ENCODE measurements at regions not wholly inside any gene's neighbourhood (a gene's known extent, or its start where the extent isn't known, plus 50 kb on each side); places are given as distances from the start of the nearest gene placed in this dataset.
"Not testable (repeated sequence)": the region's sequence is repeated elsewhere in the genome, so short reads cannot be mapped to it uniquely, and the experiment has no call there.

DNA sequence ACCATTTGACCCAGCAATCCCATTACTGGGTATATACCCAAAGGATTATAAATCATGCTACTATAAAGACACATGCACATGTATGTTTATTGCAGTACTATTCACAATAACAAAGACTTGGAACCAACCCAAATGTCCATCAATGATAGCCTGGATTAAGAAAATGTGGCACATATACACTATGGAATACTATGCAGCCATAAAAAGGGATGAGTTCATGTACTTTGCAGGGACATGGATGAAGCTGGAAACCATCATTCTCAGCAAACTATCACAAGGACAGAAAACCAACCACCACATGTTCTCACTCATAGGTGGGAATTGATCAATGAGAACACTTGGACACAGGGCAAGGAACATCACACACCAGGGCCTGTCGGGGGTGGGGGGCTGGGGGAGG is 171.7 kb upstream of the POGK start:
- 86 to 90% methylated on average over 1 of the region's 1 CpG for WGBS, 2 donors
- not testable (repeated sequence) for H3K27ac ChIP-seq (ENCODE audit: low read depth in 2 of 2, low read length in 1 of 2); H3K4me1 ChIP-seq (ENCODE audit: control insufficient read depth in 2 of 2, insufficient read depth in 2 of 2, low read length in 1 of 2); H3K27me3 ChIP-seq (ENCODE audit: control insufficient read depth in 1 of 2, insufficient read depth in 2 of 2, low read length in 2 of 2); H3K4me3 ChIP-seq (ENCODE audit: low read depth in 1 of 2, low read length in 2 of 2); H3K9me3 ChIP-seq (ENCODE audit: control insufficient read depth in 2 of 2, insufficient read depth in 1 of 2, low read depth in 1 of 2, low read length in 1 of 2); H3K36me3 ChIP-seq (ENCODE audit: control insufficient read depth in 2 of 2, insufficient read depth in 2 of 2, low read length in 1 of 2)

DNA sequence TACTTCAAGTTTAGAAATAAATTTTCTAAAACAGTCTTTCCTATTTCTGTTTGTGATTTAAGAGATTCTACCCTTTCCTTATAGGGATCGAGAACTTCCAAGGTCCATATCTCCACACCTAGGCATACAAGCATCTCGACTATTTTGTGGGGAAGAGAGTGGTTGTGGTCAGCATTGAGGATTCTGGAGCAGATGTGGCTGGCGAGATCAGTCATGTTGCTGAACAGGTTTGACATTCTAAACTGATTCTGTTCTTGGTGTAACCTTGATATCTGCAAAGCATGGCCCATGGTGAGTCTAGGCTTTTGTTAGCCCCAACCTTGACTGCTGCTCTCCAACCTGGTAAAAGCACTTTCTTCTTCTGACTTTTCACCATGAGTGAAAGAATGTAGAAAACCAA is 167.6 kb upstream of the POGK start:
- H3K4me3 ChIP-seq (ENCODE audit: low read depth in 1 of 2, low read length in 2 of 2) = no peak overlapping the region
- H3K9me3 ChIP-seq (ENCODE audit: control insufficient read depth in 2 of 2, insufficient read depth in 1 of 2, low read depth in 1 of 2, low read length in 1 of 2) = no peaks in the 10 kb centered on the region
- no peaks in the 10 kb centered on the region for H3K4me1 ChIP-seq (ENCODE audit: control insufficient read depth in 2 of 2, insufficient read depth in 2 of 2, low read length in 1 of 2)
- H3K27ac ChIP-seq (ENCODE audit: low read depth in 2 of 2, low read length in 1 of 2) = no peak overlapping the region
- WGBS, 2 donors = 77 to 79% methylated on average over 3 of the region's 3 CpGs
- no peaks in the 10 kb centered on the region for H3K36me3 ChIP-seq (ENCODE audit: control insufficient read depth in 2 of 2, insufficient read depth in 2 of 2, low read length in 1 of 2)
- H3K27me3 ChIP-seq (ENCODE audit: control insufficient read depth in 1 of 2, insufficient read depth in 2 of 2, low read length in 2 of 2) = no peaks in the 10 kb centered on the region

DNA sequence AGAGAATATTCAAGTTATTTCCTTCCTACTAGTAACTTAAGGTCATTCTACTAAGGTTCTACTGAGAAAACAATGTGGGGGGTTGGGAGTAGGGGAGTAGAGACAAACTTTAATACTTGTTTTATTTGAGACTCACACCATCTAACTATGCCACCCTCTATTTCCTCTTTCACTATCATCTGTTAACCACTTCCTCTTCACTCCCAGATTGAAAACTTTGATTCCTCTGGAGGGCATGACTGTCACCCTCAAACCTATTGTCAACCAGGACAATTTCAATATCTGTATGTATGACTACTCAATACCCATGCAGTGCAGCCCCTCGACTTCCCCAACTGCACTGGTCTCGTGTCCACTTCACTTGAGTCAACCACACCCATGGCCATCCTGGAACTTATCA is 165.6 kb upstream of the POGK start:
- no peak overlapping the region for H3K27ac ChIP-seq (ENCODE audit: low read depth in 2 of 2, low read length in 1 of 2)

DNA sequence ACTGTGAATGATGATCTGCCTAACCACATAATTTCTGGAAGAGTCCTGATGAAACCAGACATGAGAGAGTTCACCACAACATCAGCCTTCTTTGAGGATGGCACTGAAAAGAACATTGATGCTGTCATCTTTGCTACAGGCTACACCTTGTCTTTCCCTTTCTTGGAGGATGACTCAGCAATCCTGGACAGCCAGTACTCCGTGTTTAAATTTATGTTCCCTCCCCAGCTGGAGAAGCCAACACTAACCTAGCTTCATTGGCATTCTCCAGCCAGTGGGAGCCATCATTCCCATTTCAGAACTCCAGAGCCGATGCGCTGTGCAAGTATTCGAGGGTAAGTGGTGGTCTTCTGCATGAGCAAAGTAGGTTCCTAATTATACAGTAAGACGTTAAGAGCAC is 164.1 kb upstream of the POGK start:
- 79 to 82% methylated on average over 5 of the region's 5 CpGs for WGBS, 2 donors
- no peak overlapping the region for H3K4me3 ChIP-seq (ENCODE audit: low read depth in 1 of 2, low read length in 2 of 2)
- H3K27ac ChIP-seq (ENCODE audit: low read depth in 2 of 2, low read length in 1 of 2) = no peak overlapping the region
- H3K4me1 ChIP-seq (ENCODE audit: control insufficient read depth in 2 of 2, insufficient read depth in 2 of 2, low read length in 1 of 2) = no peaks in the 10 kb centered on the region
- H3K27me3 ChIP-seq (ENCODE audit: control insufficient read depth in 1 of 2, insufficient read depth in 2 of 2, low read length in 2 of 2) = no peaks in the 10 kb centered on the region
- no peaks in the 10 kb centered on the region for H3K36me3 ChIP-seq (ENCODE audit: control insufficient read depth in 2 of 2, insufficient read depth in 2 of 2, low read length in 1 of 2)
- no peaks in the 10 kb centered on the region for H3K9me3 ChIP-seq (ENCODE audit: control insufficient read depth in 2 of 2, insufficient read depth in 1 of 2, low read depth in 1 of 2, low read length in 1 of 2)

More for the DNA sequence above, 165.6 kb upstream of the POGK start:
- WGBS, 2 donors = 75 to 79% methylated on average over 2 of the region's 2 CpGs
- Histone ChIP-seq H3K9me3 (ENCODE audit: control insufficient read depth in 2 of 2, insufficient read depth in 1 of 2, low read depth in 1 of 2, low read length in 1 of 2) (no peaks in the 10 kb centered on the region), H3K4me1 (ENCODE audit: control insufficient read depth in 2 of 2, insufficient read depth in 2 of 2, low read length in 1 of 2) (no peaks in the 10 kb centered on the region), H3K27me3 (ENCODE audit: control insufficient read depth in 1 of 2, insufficient read depth in 2 of 2, low read length in 2 of 2) (no peaks in the 10 kb centered on the region), H3K4me3 (ENCODE audit: low read depth in 1 of 2, low read length in 2 of 2) (no peak overlapping the region), H3K36me3 (ENCODE audit: control insufficient read depth in 2 of 2, insufficient read depth in 2 of 2, low read length in 1 of 2) (no peaks in the 10 kb centered on the region)

DNA sequence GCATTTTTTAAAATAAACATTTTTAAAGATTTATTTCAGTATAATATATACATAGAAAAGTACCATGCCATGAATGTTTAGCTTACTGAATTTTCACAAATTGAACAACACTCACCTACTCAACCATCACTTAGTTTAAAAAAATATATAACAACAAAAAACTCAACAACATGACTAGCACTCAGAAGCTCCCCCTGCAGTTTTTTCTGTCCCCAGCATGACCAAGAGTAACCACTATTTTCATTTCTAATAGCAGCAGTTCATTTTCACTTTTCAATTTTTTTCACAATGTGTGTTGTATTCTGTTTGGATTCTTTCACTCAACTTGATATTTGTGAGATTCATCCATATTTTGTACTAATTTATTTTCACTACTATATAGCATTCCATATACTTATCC is 162.3 kb upstream of the POGK start:
- Histone ChIP-seq H3K9me3 (ENCODE audit: control insufficient read depth in 2 of 2, insufficient read depth in 1 of 2, low read depth in 1 of 2, low read length in 1 of 2) (no peaks in the 10 kb centered on the region), H3K27ac (ENCODE audit: low read depth in 2 of 2, low read length in 1 of 2) (no peak overlapping the region), H3K27me3 (ENCODE audit: control insufficient read depth in 1 of 2, insufficient read depth in 2 of 2, low read length in 2 of 2) (no peaks in the 10 kb centered on the region), H3K4me1 (ENCODE audit: control insufficient read depth in 2 of 2, insufficient read depth in 2 of 2, low read length in 1 of 2) (no peaks in the 10 kb centered on the region), H3K36me3 (ENCODE audit: control insufficient read depth in 2 of 2, insufficient read depth in 2 of 2, low read length in 1 of 2) (no peaks in the 10 kb centered on the region), H3K4me3 (ENCODE audit: low read depth in 1 of 2, low read length in 2 of 2) (no peak overlapping the region)

DNA sequence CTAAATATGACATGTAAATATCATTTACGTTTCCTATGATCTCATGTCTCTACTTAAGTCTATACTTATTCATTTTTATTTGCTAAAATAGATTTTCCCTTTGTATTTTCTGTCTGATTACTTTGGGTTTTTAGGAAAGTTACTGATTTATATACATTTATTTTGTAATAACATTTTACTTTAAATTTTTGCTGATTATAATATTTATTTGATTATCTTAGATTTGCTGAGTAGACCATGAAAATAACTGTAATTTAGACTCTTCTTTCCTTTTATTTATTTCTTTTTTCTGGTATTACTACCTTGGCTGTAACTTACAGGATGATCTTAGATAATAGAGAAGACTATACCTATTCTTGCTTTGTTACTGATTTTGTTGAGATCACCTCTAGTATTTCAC is 159.9 kb upstream of the POGK start:
- Histone ChIP-seq H3K27ac (ENCODE audit: low read depth in 2 of 2, low read length in 1 of 2) (no peak overlapping the region), H3K27me3 (ENCODE audit: control insufficient read depth in 1 of 2, insufficient read depth in 2 of 2, low read length in 2 of 2) (no peaks in the 10 kb centered on the region), H3K4me3 (ENCODE audit: low read depth in 1 of 2, low read length in 2 of 2) (no peak overlapping the region), H3K36me3 (ENCODE audit: control insufficient read depth in 2 of 2, insufficient read depth in 2 of 2, low read length in 1 of 2) (no peaks in the 10 kb centered on the region), H3K4me1 (ENCODE audit: control insufficient read depth in 2 of 2, insufficient read depth in 2 of 2, low read length in 1 of 2) (no peaks in the 10 kb centered on the region), H3K9me3 (ENCODE audit: control insufficient read depth in 2 of 2, insufficient read depth in 1 of 2, low read depth in 1 of 2, low read length in 1 of 2) (no peaks in the 10 kb centered on the region)
- 70 to 85% methylated on average over 1 of the region's 1 CpG for WGBS, 2 donors

DNA sequence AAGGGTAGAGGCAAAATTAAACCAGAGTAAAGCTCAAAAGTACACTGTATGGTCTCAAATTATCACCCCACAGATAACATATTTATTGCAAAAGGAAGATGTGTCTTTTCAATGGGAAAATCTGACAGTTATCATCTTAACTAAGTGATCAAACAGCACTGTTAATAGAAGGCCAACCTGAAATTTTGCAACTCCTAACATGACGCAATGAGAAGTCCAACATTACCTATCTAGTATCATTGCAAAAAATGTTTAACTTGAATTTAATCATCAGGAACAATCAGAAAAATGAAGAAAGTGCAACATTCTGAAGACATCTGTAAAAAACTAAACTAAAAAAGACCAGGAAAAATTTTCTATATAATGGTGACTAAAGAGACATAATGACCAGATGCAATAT is 156.7 kb upstream of the POGK start:
- no peaks in the 10 kb centered on the region for H3K9me3 ChIP-seq (ENCODE audit: control insufficient read depth in 2 of 2, insufficient read depth in 1 of 2, low read depth in 1 of 2, low read length in 1 of 2)
- H3K4me3 ChIP-seq (ENCODE audit: low read depth in 1 of 2, low read length in 2 of 2) = no peak overlapping the region
- no peak overlapping the region for H3K27ac ChIP-seq (ENCODE audit: low read depth in 2 of 2, low read length in 1 of 2)
- no peaks in the 10 kb centered on the region for H3K36me3 ChIP-seq (ENCODE audit: control insufficient read depth in 2 of 2, insufficient read depth in 2 of 2, low read length in 1 of 2)
- no peaks in the 10 kb centered on the region for H3K4me1 ChIP-seq (ENCODE audit: control insufficient read depth in 2 of 2, insufficient read depth in 2 of 2, low read length in 1 of 2)
- no peaks in the 10 kb centered on the region for H3K27me3 ChIP-seq (ENCODE audit: control insufficient read depth in 1 of 2, insufficient read depth in 2 of 2, low read length in 2 of 2)
- 93 to 97% methylated on average over 1 of the region's 1 CpG for WGBS, 2 donors

DNA sequence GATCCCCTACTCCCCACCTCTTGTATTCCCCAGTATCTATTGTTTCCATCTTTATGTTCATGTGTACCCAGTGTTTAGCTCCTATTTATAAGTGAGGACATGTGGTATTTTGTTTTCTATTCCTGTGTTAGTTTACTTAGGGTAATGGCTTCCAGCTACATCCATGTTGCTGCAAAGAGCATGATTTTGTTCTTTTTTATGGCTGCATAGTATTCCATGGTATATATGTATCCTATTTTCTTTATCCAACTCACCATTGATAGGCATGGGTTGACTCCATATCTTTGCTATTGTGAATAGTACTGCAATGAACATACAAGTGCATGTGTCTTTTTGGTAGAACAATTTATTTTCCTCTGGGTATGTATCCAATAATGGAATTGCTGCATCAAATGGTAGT is 154.6 kb upstream of the POGK start:
- not testable (repeated sequence) for H3K36me3 ChIP-seq (ENCODE audit: control insufficient read depth in 2 of 2, insufficient read depth in 2 of 2, low read length in 1 of 2); H3K27ac ChIP-seq (ENCODE audit: low read depth in 2 of 2, low read length in 1 of 2); H3K27me3 ChIP-seq (ENCODE audit: control insufficient read depth in 1 of 2, insufficient read depth in 2 of 2, low read length in 2 of 2); H3K4me1 ChIP-seq (ENCODE audit: control insufficient read depth in 2 of 2, insufficient read depth in 2 of 2, low read length in 1 of 2); H3K4me3 ChIP-seq (ENCODE audit: low read depth in 1 of 2, low read length in 2 of 2); H3K9me3 ChIP-seq (ENCODE audit: control insufficient read depth in 2 of 2, insufficient read depth in 1 of 2, low read depth in 1 of 2, low read length in 1 of 2)

DNA sequence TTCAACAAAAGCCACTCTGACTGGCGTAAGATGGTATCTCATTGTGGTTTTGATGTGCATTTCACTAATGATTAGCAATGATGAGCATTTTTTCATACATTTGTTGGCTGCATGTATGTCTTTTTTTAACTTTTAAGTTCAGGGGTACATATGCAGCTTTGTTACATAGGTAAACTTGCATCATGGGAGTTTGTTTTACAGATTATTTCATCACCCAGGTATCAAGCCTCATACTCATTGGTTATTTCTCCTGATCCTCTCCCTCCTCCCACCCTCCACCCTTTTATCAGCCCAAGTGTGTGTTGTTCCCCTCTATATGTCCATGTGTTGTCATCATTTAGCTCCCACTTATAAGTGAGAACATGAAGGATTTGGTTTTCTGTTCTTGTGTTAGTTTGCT is 154.1 kb upstream of the POGK start:
- no peaks in the 10 kb centered on the region for H3K4me1 ChIP-seq (ENCODE audit: control insufficient read depth in 2 of 2, insufficient read depth in 2 of 2, low read length in 1 of 2)
- no peaks in the 10 kb centered on the region for H3K36me3 ChIP-seq (ENCODE audit: control insufficient read depth in 2 of 2, insufficient read depth in 2 of 2, low read length in 1 of 2)
- H3K9me3 ChIP-seq (ENCODE audit: control insufficient read depth in 2 of 2, insufficient read depth in 1 of 2, low read depth in 1 of 2, low read length in 1 of 2) = no peaks in the 10 kb centered on the region
- H3K4me3 ChIP-seq (ENCODE audit: low read depth in 1 of 2, low read length in 2 of 2) = no peak overlapping the region
- H3K27me3 ChIP-seq (ENCODE audit: control insufficient read depth in 1 of 2, insufficient read depth in 2 of 2, low read length in 2 of 2) = no peaks in the 10 kb centered on the region
- H3K27ac ChIP-seq (ENCODE audit: low read depth in 2 of 2, low read length in 1 of 2) = no peak overlapping the region
- WGBS, 2 donors = 87 to 89% methylated on average over 1 of the region's 1 CpG

DNA sequence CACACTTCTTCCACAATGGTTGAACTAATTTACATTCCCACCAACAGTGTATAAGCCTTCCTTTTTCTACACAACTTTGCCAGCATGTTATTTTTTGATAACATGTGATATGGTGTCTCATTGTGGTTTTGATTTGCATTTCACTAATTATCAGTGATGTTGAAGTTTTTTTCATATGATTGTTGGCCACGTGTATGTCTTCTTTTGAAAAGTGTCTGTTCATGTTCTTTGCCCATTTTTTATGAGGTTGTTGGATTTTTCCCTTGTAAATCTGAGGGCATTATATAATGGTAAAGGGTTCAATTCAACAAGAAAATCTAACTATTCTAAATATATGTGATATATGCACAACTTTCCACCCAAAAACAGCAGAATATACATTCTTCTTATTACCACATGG is 153.4 kb upstream of the POGK start:
- H3K27me3 ChIP-seq (ENCODE audit: control insufficient read depth in 1 of 2, insufficient read depth in 2 of 2, low read length in 2 of 2); H3K9me3 ChIP-seq (ENCODE audit: control insufficient read depth in 2 of 2, insufficient read depth in 1 of 2, low read depth in 1 of 2, low read length in 1 of 2); H3K36me3 ChIP-seq (ENCODE audit: control insufficient read depth in 2 of 2, insufficient read depth in 2 of 2, low read length in 1 of 2); H3K4me1 ChIP-seq (ENCODE audit: control insufficient read depth in 2 of 2, insufficient read depth in 2 of 2, low read length in 1 of 2); H3K27ac ChIP-seq (ENCODE audit: low read depth in 2 of 2, low read length in 1 of 2); H3K4me3 ChIP-seq (ENCODE audit: low read depth in 1 of 2, low read length in 2 of 2): not testable (repeated sequence)
- WGBS, 2 donors = 71 to 73% methylated on average over 1 of the region's 1 CpG

DNA sequence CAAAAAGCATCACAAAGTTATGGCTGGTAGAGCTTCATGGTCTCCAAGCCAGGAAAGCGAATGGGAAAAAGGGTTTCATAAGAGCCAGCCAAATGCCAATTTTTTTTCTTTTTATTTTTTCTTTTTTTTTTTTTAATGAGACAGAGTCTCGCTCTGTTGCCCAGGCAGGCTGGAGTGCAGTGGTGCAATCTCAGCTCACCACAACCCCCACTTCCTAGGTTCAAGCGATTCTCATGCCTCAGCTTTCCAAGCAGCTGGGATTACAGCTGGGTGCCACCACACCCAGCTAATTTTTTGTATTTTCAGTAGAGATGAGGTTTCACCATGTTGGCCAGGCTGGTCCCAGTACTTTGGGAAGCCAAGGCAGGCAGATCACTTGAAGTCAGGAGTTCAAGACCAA is 148.7 kb upstream of the POGK start:
- H3K27me3 ChIP-seq (ENCODE audit: control insufficient read depth in 1 of 2, insufficient read depth in 2 of 2, low read length in 2 of 2); H3K4me3 ChIP-seq (ENCODE audit: low read depth in 1 of 2, low read length in 2 of 2); H3K9me3 ChIP-seq (ENCODE audit: control insufficient read depth in 2 of 2, insufficient read depth in 1 of 2, low read depth in 1 of 2, low read length in 1 of 2); H3K27ac ChIP-seq (ENCODE audit: low read depth in 2 of 2, low read length in 1 of 2); H3K36me3 ChIP-seq (ENCODE audit: control insufficient read depth in 2 of 2, insufficient read depth in 2 of 2, low read length in 1 of 2); H3K4me1 ChIP-seq (ENCODE audit: control insufficient read depth in 2 of 2, insufficient read depth in 2 of 2, low read length in 1 of 2): not testable (repeated sequence)
- 69 to 86% methylated on average over 3 of the region's 3 CpGs for WGBS, 2 donors

Data from esophagus (tissue), 2 donors.